Mucosa of rectum (tissue), 2 donors: ENCODE measurements at regions not wholly inside any gene's neighbourhood (a gene's known extent, or its start where the extent isn't known, plus 50 kb on each side); places are given as distances from the start of the nearest gene placed in this dataset.
"Not testable (repeated sequence)": the region's sequence is repeated elsewhere in the genome, so short reads cannot be mapped to it uniquely, and the experiment has no call there.

ENCODE experiments used
- H3K27ac ChIP-seq, 2 donors: one replicate each; pipeline ENCODE4 v1.7.0; 2013; ENCODE audit warnings: inconsistent platforms in 2 of 2, low read depth in 2 of 2, low read length in 2 of 2
- H3K27me3 ChIP-seq, 2 donors: one replicate each; pipeline ENCODE4 v1.7.0; 2013; ENCODE audit warnings: low read length in 2 of 2; ENCODE audit not compliant: control insufficient read depth in 2 of 2, insufficient read depth in 2 of 2
- H3K36me3 ChIP-seq, 2 donors: one replicate each; pipeline ENCODE4 v1.7.0; 2013; ENCODE audit warnings: low read length in 2 of 2; ENCODE audit not compliant: control insufficient read depth in 2 of 2, insufficient read depth in 2 of 2
- H3K4me1 ChIP-seq, 2 donors: one replicate each; pipeline ENCODE4 v1.7.0; 2013; ENCODE audit warnings: low read length in 2 of 2, mild to moderate bottlenecking in 1 of 2; ENCODE audit not compliant: control insufficient read depth in 2 of 2, insufficient read depth in 2 of 2
- H3K4me3 ChIP-seq, 2 donors: one replicate each; pipeline ENCODE4 v1.7.0; 2013; ENCODE audit warnings: low read length in 2 of 2
- H3K9ac ChIP-seq, 2 donors: one replicate each; pipeline ENCODE4 v1.7.0; 2013; ENCODE audit warnings: low read length in 2 of 2, low read depth in 1 of 2, mild to moderate bottlenecking in 1 of 2
- H3K9me3 ChIP-seq, 2 donors: one replicate each; pipeline ENCODE4 v1.7.0; 2013; ENCODE audit warnings: low read length in 2 of 2; ENCODE audit not compliant: control insufficient read depth in 2 of 2
- donor health status: healthy.
- donor health status: Normal muscosa, but diverticular disease.

DNA sequence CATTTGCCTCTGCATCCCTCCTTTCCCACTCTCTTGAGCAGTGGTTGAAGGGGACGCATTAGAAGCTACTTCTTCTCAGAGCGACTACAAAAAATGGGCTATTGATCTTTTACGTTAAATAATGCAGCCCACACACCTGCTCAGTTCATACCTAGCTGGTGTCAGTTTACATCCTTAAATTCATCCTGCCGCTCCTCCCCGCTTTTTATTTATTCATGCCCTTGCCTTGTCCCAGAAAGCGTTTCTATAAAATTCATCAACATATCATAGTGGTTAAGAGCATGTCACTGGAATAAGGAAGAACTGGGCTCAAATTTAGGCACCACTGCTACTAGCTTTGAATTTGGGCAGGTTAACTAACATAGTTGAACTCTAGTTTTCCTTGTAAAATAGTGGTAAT lies 66.0 kb upstream of the TINAGL1 start:
- H3K27me3 ChIP-seq, result peaks cover 0 to 2% of the 10 kb centered on the region in 2 donors
- H3K4me3 ChIP-seq, result no peak overlapping the region
- no peak overlapping the region for H3K9ac ChIP-seq
- no peaks in the 10 kb centered on the region for H3K9me3 ChIP-seq
- no peak overlapping the region for H3K27ac ChIP-seq
- H3K4me1 ChIP-seq, result peaks cover 14 to 25% of the 10 kb centered on the region in 2 donors
- H3K36me3 ChIP-seq, result no peaks in the 10 kb centered on the region

DNA sequence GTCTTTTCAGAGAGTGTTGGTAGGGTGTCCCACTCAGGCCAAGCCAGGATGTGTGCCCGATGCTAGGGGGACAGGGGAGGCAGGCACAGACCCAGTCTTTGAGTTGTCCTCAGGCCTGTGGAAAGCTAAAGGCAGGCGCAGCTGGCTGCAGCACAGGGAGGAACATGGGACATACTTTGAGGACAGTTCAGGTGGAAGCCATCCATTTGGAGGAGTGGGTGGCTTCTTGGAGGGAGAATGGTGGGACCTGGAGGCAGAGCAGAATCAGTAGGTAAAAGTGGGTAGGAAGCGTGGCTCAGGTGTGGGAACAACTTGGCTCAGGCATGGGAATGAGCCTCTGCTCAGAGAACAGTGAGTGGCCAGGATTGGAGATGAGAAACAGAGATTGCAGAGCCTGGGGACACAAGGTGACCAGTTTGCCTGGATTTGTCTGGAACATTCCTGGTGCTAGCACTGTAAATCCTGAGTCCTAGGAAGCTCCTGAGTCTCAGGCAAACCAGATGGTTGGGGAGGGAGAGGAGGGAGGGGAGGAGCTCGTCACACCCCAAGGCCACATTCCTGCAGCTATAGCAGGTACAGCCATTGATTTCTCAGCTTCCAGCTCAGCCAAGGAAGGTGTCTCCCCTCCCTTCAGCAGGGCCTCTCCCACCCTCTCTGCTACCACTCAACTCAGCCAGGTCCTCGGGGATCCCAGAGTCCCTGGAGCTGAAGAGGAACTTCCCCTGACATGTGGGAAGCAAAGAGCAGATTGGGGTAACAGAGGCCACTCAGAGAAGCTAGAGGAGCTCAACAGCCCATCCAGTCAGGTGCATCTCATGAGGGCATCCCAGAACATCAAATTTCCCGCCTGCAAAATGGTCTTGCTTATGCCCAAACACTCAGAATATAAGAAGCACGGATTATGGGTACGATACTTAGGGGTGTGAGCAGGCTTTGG lies 65.2 kb upstream of the TINAGL1 start:
- Histone ChIP-seq H3K27me3 (peaks cover 0 to 2% of the 10 kb centered on the region in 2 donors), H3K36me3 (no peaks in the 10 kb centered on the region), H3K27ac (peak overlapping the region; percentile 41 to 67), H3K9ac (peak overlapping the region in 1 of 2 donors; percentile 2), H3K9me3 (no peaks in the 10 kb centered on the region), H3K4me3 (no peak overlapping the region), H3K4me1 (peaks cover 14 to 25% of the 10 kb centered on the region in 2 donors)

DNA sequence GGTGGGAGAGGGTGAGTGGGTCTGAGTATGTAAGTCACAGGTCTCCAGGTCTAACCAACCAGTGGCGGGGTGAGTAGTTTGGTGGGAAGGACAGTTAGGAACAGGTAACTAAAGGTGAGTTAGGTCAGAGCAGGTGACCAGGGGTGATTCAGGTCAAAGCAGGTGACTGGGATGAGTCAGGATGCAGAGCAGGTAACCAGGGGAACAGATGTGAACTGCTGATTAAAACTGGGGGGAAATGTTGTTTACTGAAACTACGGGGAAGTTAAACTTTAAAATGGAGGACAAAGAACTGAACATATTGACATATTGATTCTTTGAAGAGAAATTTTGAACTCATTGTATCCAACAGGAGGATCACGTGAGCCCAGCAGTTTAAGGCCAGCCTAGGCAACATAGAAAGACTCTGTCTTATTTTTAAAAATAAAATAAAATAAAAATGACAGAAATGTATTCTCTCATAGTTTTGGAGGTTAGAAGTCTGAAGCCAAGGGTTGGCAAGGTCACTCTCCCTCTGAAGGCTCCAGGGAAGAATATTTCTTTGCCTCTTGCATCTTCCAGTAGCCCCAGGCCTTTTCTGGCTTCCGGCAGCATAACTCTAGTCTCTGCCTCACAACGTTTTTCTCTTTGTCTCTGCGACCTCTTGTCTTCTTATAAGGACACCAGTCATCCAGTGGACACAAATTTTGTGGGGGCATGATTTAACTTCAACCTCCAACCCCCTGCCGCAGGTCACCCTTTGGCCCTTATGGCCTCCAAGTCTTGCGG lies 64.3 kb upstream of the TINAGL1 start:
- H3K9me3 ChIP-seq, result no peaks in the 10 kb centered on the region
- H3K27me3 ChIP-seq, result peaks cover 0 to 2% of the 10 kb centered on the region in 2 donors
- peaks cover 14 to 25% of the 10 kb centered on the region in 2 donors for H3K4me1 ChIP-seq
- no peaks in the 10 kb centered on the region for H3K36me3 ChIP-seq
- H3K27ac ChIP-seq, result peak overlapping the region; percentile 41 to 67
- no peak overlapping the region for H3K9ac ChIP-seq
- H3K4me3 ChIP-seq, result no peak overlapping the region

DNA sequence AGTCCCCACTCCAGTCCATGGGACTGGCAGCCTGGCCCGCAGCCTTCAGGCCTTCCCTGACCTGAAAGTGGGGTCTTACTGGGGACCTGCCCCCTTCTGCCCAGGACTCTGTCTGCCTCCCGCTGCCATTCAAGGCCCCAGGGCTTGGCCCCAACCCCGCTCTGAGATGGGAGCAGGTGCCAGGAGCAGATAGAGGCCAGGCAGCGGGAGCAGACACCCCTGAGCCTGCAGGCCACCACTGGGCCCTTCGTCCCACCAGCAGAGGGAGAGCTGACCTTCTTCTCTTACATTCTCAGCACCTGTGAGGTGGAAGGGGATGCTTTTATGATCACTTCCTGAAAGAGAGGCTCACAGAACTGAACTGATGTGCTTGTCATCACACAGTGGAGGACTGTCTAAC lies 62.2 kb upstream of the TINAGL1 start:
- Histone ChIP-seq H3K9ac (no peak overlapping the region), H3K36me3 (no peaks in the 10 kb centered on the region)

DNA sequence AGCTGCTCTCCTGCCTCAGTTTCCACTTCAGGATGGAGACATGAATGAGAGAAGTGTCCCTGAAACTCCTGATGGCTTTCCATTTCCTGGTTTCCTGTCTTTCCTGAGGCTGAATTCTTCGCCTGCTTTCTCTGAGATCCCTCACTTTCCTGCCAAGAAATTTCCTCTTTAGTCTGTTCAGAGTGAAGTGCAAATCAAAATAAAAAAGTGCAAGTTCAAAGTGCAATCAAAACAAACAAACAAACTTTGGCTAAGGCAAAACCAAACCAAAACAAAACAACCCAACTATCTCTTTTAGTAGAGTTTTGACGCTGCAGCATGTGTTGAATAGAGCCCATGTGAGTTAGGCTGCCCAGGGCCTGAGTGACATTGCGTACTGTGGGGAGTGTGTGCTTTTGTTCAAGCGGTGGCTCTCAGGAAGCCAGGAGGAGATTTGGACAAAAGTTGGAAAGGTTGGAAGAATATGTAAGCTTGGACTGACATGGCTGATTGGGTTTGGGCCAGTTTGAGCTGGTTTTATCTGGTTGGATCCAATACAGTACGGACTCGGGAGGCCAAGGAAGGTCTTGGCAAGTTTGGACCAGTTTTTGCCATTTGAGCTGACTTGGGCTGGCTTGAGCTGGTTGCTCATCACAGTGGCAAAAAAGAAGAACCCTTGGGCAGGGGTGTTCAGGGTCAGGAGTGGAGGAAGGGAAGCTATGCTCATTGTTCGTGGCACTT lies 61.1 kb upstream of the TINAGL1 start:
- Histone ChIP-seq H3K4me3 (no peak overlapping the region), H3K36me3 (no peaks in the 10 kb centered on the region), H3K27ac (no peak overlapping the region), H3K27me3 (no peaks in the 10 kb centered on the region), H3K9me3 (no peaks in the 10 kb centered on the region), H3K4me1 (peaks cover 8 to 13% of the 10 kb centered on the region in 2 donors), H3K9ac (no peak overlapping the region)

More for the DNA sequence above, 62.2 kb upstream of the TINAGL1 start:
- no peak overlapping the region for H3K27ac ChIP-seq
- no peaks in the 10 kb centered on the region for H3K27me3 ChIP-seq
- peaks cover 13 to 20% of the 10 kb centered on the region in 2 donors for H3K4me1 ChIP-seq
- no peak overlapping the region for H3K4me3 ChIP-seq
- no peaks in the 10 kb centered on the region for H3K9me3 ChIP-seq

DNA sequence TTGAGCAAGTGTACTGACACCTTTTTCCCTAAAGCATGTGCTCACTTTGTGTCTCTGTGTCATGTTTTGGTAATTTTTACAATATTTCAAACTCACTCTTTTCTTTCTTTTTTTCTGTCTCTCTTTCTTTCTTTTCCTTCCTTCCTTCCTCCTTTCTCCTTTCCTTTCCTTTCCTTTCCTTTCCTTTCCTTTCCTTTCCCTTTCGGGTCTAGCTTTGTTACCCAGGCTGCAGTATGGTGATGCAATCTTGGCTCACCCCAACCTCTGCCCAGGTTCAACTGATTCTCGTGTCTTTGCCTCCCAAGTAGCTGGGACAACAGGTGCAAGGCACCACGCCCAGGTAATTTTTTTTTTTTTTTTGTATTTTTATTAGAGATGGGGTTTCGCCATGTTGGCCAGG lies 60.4 kb upstream of the TINAGL1 start:
- no peak overlapping the region for H3K9ac ChIP-seq
- H3K4me1 ChIP-seq, result peaks cover 3 to 8% of the 10 kb centered on the region in 2 donors
- no peak overlapping the region for H3K4me3 ChIP-seq
- no peaks in the 10 kb centered on the region for H3K9me3 ChIP-seq
- H3K36me3 ChIP-seq, result no peaks in the 10 kb centered on the region
- H3K27me3 ChIP-seq, result no peaks in the 10 kb centered on the region
- H3K27ac ChIP-seq, result no peak overlapping the region

DNA sequence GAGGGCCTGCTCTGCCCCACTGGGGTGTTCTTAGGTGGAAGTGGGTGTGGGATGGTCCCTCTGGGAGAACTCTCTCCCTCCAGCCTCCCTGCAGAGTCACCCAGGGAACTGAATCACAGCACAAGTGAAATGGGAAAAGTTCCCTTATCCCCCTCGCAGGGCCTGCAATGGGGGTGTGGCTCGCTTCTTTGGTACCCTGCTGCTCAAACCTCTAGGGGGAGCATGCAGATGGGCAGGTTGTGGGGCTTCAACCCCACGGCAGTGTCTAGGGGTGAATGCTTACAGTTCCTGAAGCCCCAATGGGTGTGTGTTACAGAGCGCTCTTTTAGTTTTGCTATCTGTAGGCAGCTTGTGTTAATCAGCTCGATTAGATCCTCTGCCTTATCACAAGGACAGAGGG lies 59.0 kb upstream of the TINAGL1 start:
- Histone ChIP-seq H3K27ac (no peak overlapping the region), H3K4me1 (no peaks in the 10 kb centered on the region), H3K9me3 (no peaks in the 10 kb centered on the region), H3K9ac (no peak overlapping the region), H3K4me3 (no peak overlapping the region), H3K36me3 (no peaks in the 10 kb centered on the region), H3K27me3 (no peaks in the 10 kb centered on the region)

DNA sequence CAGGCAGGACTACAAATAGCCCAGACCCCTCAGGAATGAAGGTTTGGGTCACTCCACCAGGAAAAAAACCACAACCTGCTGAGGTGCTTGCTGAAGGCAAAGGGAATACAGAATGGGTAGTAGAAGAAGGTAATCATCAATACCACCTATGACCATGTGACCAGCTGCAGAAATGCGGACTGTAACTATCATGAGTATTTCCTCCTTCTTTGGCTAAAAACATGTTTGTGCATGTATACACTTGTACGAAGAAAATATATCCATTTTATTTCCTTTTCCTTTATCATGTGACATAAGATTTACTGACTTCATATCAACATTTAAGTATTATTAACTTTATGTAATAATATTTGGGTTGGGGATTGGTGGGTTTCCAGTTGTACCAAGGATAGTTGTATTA lies 58.3 kb upstream of the TINAGL1 start:
- H3K4me3 ChIP-seq, H3K9ac ChIP-seq, H3K36me3 ChIP-seq, H3K27me3 ChIP-seq, H3K9me3 ChIP-seq, H3K4me1 ChIP-seq, H3K27ac ChIP-seq: not testable (repeated sequence)

DNA sequence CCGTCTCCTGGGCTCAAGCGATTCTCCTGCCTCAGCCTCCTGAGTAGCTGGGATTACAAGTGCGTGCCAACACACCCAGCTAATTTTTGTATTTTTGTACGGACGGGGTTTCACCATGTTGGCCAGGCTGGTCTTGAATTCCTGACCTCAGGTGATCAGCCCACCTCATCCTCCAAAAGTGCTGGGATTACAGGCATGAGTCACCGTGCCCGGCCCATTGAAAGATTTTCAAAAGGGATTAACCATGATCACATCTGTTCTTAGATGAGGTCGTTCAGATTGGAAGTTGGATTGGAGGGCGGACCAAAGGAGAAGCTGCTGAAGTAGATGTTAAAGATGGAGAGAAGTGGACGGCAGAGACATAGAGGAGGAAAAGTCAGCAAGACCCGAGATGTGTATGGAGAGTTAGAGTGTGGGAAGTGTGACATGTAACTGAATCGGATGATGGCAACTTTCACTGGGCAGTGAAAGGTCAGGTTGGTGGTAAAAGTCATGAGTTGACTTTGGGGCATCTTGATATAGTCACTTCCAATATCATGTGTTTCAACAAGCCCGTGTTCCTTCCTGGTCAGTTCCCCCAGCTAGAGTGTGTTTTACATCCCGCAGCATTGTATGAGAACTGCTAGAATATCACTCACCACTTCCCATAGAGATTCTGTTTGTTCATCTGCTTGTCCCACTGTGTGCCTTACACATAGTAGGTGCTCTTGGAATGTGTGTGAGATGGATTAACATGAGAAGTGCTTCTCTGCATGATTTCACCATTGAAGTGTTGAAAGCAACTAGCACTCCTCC lies 54.4 kb upstream of the TINAGL1 start:
- Histone ChIP-seq H3K4me3 (no peak overlapping the region), H3K36me3 (no peaks in the 10 kb centered on the region), H3K9ac (no peak overlapping the region), H3K27me3 (no peaks in the 10 kb centered on the region), H3K9me3 (no peaks in the 10 kb centered on the region), H3K4me1 (peaks cover 0 to 6% of the 10 kb centered on the region in 2 donors), H3K27ac (no peak overlapping the region)
